ENCODE measurements at regions not wholly inside any gene's neighbourhood (a gene's known extent, or its start where the extent isn't known, plus 50 kb on each side); places are given as distances from the start of the nearest gene placed in this dataset.

DNA sequence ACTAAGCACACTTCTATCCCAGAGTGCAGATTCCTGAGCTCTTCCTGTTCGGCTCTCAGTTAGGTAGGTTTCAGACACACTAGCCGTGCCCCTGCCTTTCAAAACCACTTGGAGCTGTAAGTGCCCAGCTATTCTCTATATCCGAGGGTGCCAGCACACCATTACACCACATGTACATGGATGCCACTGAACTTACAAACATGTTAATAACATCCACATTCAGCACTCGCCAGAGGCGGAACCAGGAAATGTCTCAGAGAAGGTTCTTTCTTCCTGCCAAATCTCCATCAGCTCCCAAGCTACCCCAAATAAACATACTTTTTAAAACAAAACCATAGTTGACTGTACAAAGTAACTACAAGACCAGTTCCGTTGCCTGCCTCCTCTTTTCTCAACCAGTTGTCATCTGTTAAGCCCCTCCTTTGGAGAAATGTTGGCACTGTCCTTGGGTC, 78.4 kb upstream of the CTTNBP2NL start:
- DNase-seq (ENCODE audit: low read depth, low spot score) = no peak

DNA sequence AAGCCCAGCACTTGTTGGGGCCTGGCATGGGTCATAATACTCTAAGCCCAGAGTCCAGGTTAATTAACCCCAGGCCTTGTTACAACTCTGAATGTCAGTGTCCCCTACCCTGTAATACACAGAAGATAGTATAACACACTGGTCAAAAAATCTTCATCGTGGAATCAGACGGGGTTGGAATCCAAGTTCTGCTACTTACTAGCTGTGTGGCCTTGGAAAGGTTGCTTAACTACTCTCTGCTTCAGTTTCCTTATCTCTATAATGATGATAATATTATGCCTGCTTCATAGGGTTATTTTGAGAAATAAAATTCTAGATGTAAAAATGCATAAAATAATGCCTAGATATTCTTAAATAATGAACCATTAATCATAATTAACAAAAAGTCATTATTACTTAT, 77.8 kb upstream of the CTTNBP2NL start:
- no peak for DNase-seq (ENCODE audit: low read depth, low spot score)

DNA sequence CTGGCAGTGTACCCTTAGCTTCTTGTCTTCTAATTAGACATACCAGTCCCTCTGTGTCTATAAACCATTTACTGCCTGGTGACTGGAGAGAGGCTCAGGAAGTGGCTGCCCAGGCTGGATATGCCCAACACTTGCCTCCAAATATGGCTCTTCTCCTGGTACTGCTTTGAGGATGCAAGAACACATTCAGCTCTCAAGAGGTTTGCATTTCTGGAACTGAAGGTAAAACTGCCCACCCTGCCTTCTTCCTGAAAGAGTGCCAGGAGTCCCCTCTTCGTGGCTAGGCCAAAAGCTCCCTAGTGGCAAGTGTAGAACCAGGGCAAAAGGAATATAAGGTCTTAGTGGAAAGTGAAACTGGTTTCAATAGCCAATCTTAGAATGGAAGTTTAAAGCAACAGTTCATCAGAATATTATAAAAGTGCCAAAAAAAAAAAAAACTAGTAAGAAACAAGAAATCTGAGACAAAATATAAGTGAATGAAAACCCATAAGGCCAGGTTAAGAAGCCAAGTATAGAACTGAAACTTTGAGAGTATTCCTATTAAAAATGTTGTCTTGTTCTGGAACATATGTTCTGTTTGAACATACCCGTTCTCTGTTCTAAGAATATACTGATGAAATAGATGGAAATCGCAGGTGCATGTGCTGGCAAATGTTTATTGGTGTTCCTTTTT, 77.2 kb upstream of the CTTNBP2NL start:
- no peak for DNase-seq (ENCODE audit: low read depth, low spot score)

DNA sequence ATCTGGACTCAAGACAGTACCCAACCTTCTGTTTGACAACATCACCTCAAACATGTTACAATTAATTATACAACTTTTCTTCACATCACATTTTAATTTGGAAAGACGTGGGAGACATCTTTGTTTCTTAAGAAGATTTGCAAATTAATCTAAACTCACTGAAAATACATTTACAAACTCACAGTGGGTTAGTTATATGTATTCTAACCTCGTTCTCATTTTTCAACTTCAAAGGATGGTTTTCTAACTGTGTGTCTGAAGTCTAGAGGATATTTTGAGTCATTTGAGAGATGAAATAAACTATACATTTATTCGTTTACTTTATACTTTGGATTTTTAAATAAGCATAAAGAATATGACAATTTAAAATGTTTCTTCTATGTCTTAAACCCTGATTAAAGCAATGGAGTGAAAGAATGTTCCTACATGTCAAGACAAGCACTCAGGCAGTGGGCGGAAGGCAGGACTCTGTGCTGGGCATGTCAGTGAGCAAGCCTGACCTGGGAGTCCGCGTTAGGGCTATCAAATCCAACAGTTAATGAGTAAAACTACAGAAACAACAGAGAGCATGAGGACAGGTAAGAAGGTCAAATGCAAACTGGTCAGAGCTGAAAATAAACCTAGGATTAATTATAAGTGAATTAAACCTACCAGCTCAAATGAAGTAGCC, 76.5 kb upstream of the CTTNBP2NL start:
- DNase-seq (ENCODE audit: low read depth, low spot score) = no peak

DNA sequence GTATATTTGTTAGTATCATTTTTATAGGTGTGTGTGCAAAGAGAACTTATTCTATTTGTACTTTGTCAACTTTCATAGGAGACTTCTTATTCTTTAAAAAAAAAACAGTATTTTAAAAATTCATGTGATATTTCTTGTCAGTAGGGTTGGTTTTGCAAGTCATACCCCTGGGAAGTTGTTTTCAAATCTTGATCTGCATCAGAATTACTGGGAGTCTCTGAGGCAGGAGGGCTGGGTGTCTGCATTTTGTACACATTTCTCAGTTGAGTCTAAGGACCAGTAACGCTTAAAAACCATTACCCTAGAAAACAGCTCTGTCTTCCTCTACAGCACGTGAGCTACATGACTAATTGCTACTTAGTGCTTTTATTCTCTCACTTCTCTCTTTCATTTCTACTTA, 76.0 kb upstream of the CTTNBP2NL start:
- DNase-seq (ENCODE audit: low read depth, low spot score) = no peak

DNA sequence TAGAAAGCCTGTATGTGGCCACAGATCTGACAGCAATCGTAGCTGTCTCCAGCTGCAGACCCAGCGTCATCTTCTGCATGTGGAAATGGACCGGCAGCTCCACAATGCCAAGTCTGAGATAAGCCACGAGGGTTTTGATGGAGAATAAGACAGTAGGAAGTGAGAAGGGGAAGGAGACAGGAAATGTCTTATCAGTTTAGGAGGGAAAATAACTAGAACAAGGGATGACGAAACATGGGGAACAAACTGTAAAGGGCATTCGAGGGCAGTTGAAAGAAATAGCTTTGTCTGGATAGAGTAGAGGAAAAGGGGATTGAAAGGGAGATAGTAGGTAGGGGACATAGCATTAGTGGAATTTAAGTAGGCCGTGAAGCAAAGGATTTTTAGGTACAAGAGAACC, 74.0 kb upstream of the CTTNBP2NL start:
- no peak for DNase-seq (ENCODE audit: low read depth, low spot score)

DNA sequence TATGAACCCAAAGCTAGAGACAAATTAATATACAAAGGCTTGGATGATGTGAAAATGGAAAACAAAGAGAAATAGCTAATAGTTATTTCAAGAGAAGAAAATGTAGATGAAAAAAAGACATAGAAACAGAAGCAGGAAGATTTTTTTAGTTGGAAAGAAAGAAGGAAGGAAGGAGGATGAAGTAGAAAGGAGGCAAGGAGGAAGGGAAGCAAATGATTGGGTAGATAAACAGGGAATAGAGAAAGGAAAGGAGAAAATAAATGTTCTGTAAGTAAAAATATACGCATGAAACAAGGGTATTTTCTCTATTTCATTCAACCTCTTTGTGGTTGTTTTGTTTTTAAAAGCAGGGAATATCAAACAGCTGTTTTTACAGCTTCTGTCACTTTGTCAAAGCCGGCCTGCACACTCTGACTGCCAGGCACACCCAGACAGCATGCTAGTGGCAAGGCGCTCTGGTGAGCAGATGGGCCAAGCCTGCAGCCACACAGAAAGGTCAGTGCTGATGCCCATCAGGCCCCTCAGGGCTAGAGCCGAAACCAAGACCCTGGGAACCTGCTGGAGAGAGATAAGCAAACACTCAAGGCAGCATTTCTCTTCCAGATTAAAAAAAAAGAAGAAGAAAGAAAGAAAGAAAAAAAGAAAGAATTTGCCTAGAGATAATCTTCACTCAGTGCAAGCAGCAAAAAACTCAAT, 72.9 kb upstream of the CTTNBP2NL start:
- no peak for DNase-seq (ENCODE audit: low read depth, low spot score)

DNA sequence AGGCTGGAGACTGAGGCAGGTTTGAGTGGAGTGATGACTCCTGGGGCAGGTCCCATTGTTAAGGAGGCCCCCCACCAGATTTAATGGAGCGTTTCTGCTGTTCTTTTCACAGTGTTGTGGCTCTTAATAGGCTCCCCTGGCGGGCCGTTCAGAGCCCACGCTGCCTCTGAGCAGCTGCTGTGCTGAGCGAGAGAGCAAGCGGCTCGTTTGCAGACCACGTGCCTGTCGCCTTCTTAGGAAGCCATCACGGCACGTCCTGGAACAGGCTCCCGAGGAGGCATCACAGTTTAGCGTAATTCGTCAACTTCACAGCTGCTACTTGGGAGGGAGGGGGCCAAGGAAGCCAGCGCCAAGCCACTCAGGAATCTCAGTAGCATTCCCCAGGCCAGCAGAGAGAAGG, 70.5 kb upstream of the CTTNBP2NL start:
- no peak for DNase-seq (ENCODE audit: low read depth, low spot score)

DNA sequence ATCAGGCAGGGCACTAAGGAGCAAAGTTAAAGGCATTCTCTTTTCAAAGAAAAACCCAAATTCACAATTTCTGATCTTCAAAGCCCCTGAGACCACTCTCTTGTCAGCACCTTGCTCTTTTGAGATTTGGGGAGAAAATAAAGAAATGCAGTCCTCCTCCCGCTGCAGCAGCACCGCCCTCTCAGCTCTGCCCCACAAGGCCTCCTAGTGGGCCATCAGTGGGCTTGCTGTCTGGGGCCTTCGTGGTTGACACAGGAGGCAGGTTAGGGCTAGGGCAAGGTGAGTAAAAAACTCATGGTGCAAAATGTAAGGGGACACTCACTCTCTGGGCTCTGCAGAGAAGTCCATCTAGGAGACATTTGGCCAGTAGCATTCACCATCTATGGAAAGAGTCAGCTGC, 67.4 kb upstream of the CTTNBP2NL start:
- DNase-seq (ENCODE audit: low read depth, low spot score) = no peak

DNA sequence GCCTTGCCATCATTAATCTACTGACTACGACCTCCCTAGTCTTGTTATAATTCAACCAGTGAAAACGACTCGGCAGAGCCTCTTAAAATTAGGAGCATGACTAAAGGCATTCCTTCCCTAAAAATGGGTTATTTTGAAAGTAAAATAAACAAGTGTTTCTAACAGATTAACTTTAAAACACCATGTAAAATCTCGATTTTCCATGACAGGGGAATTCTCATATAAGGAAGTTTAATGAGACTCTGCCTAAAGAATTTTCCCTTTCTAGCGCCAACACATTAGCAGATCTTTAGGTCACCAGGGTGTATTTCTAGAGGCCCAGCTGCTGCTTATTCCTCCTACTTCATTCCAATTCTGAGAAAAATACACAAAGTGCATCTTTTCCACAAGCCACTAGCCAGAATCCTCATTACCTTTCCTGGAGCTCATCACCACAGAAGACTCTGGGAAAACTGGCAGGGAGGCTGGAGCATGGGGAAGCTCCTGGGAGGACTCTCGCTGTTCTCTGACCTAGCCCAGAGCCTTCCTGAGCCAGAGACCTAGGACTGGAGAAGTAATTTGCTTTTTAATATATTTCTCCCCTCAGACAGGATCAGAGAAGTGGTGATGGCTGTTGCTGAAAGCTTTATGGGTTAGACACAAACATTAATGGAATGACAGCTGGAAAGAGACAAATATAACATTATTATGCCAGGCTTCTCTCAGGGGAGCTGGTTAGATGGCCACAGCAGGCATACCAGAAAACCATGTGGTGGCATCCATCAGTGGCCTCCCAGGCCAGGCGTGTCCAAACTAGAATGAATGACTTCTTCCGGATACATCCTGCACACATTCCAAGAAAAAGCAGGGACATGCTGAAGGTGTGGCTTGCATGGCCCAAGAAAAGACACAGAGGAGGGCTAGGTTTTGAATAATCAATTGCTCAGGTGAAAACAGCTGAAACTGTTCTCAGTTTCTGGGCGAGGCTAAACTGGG, 63.6 kb upstream of the CTTNBP2NL start:
- no peak for DNase-seq (ENCODE audit: low read depth, low spot score)

DNA sequence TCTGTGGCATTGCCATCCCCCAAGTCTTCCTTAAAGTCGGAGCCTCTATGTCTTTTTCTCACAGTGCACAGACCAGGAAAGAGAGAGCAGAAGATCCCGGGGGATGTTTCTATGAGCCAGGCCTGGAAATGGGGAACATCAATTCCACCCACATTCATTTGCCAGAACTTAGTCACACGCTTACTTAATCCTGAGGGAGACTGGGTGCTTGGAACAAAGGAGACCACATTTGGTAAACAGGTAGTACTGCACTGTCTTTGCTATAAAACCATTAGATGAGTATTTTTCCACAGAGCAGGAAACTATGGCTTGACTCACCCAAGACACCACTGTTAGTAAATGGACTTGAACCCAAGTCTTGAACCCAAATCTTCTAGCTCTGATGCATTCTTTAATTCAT, 60.7 kb upstream of the CTTNBP2NL start:
- DNase-seq (ENCODE audit: low read depth, low spot score) = no peak

DNA sequence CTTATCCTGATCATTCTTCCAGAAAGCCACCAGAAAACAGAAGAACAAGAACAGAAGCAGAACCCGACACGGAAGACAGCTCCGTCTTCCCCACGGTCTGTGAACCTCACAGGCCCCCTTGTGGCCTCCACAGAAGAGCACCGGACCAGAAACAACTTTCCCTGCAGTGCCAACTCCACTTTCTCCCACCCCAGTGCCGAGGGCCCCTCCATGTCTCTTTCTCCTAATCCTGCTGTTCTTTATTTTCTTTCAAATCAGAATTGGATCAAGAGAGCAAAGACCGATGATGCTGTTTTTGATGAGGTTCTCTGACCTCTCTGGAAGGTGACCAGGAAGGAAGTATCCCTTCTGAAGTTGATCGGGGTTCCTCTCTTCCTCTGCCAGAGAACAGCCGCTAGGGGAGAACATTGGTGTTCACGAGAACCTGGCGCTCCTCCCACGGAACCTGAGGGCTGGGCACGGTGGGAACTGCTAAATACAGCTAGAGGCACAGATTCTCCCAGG, 58.9 kb upstream of the CTTNBP2NL start:
- peak; percentile 11 for DNase-seq (ENCODE audit: low read depth, low spot score)

DNA sequence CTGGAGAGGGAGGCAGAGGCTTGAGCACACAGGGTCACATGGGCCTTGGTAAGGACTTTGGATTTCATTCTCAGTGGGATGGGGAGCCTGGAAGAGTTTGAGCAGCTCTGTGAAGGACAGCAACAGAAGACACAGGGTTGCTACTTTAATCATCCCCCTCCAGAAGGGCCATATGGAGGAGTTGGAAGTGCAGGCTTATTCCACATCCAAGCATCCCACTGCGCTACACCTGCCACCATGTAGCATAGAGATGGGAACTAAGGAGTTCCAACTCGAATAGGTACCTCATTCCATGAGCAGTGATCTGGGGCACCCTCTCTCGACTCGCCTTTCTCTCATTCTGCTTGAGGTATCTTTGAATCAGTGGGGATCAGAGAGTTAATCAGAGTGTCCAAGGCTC, 54.0 kb upstream of the CTTNBP2NL start:
- no peak for DNase-seq (ENCODE audit: low read depth, low spot score)

DNA sequence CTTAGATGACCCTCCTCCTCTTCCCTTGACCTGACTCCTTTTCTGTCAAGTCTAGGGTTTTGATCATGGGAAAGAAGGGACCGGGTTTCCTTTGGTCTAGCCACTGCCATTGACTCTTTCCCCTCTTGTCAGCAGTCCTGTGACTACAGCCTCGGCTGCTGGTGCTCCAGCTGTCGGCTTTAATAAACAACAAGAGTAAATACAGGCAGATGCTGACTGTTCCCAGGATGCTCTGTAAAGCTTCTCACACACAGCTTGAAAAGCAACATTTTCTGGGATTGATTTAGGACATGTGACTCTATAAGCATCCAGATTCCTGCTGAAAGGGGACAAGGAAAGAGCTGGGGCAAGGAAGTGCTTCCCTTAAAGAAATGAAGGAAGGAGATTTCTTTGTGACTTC, 53.5 kb upstream of the CTTNBP2NL start:
- no peak for DNase-seq (ENCODE audit: low read depth, low spot score)

DNA sequence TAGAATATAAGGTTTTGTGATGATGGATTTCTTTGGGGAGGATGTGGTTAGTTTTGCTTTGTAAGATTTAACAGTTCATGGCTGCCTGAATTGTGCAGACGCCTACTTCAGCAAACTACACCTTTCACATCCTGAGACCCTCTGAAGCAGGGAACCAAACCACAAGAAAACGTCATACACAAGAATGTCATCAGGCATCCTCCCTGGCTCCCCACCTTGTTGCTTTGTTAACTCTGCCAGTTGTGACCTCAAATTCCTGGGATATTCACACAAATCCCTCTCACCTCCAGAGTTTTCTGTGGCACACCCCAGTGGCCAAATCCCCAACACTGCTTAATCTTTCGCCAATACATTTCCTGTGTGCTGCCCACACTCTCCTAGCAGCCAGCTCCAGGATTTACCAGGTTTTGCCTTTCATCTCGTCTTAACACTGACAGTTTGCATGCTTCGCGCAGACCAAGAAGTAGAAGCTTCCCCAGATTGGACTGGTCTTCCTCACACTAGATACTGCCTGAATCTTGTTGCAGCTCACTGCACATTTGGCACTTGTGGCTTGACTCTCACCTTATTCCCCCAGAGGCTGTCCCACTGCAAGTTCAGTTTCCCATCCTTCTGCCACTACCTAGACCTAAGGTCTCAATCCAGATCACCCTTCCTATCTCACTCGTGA, 51.1 kb upstream of the CTTNBP2NL start:
- DNase-seq (ENCODE audit: low read depth, low spot score) = no peak
